ENCODE measurements at regions not wholly inside any gene's neighbourhood (a gene's known extent, or its start where the extent isn't known, plus 50 kb on each side); places are given as distances from the start of the nearest gene placed in this dataset.
A peak's percentile ranks its signal among the peaks of the same experiment; 100 is the strongest.

DNA sequence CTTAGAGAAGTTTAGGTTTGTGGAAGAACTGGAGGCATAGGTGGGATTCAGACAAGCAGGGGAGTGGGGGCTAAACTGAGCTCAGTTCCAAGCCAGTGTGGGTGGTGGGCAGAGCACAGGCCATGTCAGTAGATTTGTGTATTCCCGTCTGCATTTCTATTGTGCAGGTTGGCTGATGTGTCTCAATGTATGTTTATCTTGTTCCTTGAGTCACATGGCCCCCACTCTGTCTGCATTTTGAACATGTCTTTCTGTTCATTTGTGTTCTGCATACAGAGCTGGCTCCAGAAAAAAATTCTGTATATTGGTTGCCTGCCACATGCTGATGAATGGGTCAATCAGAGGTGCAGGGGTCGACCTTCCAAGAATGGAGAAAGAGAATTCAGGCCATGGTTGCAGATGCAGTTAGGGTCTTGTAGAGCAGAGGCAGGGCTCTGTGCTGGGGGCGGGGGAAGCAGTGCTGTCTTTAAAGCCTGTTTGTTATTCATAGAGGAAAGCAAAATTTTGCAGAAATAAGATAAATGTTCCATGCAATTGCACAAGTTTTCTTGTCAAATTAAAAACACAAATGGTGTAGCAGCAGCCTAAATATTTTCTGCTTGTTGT lies 166.7 kb downstream of the CDH26 start:
- Histone ChIP-seq H4K91ac (ENCODE audit: low read depth, low read length, poor library complexity) (no peak overlapping the region), H4K8ac (ENCODE audit: low read depth, low read length) (no peak overlapping the region), H3K14ac (ENCODE audit: low read length) (no peak overlapping the region), H3K4ac (ENCODE audit: low read length) (no peak overlapping the region), H3K27me3 (ENCODE audit: control insufficient read depth in 3 of 3, insufficient read depth in 3 of 3, low read depth in 1 of 3, low read length in 3 of 3) (no peaks in the 10 kb centered on the region), H2BK120ac (ENCODE audit: low read depth, low read length) (no peak overlapping the region), H3K4me3 (ENCODE audit: low read length in 2 of 2) (no peak overlapping the region), H3K36me3 (replicated peaks in 1 of 2; ENCODE audit: control insufficient read depth in 2 of 2, insufficient read depth in 2 of 2, low read length in 2 of 2) (no peaks in the 10 kb centered on the region), H3K23ac (ENCODE audit: low read depth, low read length, poor library complexity) (no peak overlapping the region), H3K79me1 (ENCODE audit: low read depth, low read length) (no peaks in the 10 kb centered on the region), H2AK5ac (ENCODE audit: low read depth, low read length) (no peak overlapping the region), H3K4me2 (ENCODE audit: insufficient read depth, low read length, poor library complexity, severe bottlenecking) (no peak overlapping the region), H3K9ac (ENCODE audit: low read depth, low read length, poor library complexity) (no peak overlapping the region), H2BK5ac (ENCODE audit: low read length) (no peak overlapping the region), H3K4me1 (ENCODE audit: control insufficient read depth in 2 of 2, insufficient read depth in 1 of 2, low read depth in 1 of 2, low read length in 2 of 2) (no peaks in the 10 kb centered on the region), H2AFZ (ENCODE audit: low read length) (no peak overlapping the region), H3K27ac (replicated peaks; ENCODE audit: low read length) (no peak overlapping the region), H3K9me3 (replicated peaks in 1 of 2; ENCODE audit: control insufficient read depth in 2 of 2, insufficient read depth in 1 of 2, low read depth in 1 of 2, low read length in 2 of 2) (peaks cover 0 to 2% of the 10 kb centered on the region in 2 donors), H3K18ac (ENCODE audit: low read length) (no peak overlapping the region), H2BK12ac (ENCODE audit: low read length) (no peak overlapping the region), H2BK15ac (ENCODE audit: low read length) (no peak overlapping the region)
- DNase-seq (ENCODE audit: low spot score) = no peak
- WGBS, 2 donors (ENCODE audit: extremely low coverage in 2 of 2, insufficient read length in 2 of 2, insufficient replicate concordance in 1 of 2) = no CpG with 5 or more reads among the region's 3 CpGs

DNA sequence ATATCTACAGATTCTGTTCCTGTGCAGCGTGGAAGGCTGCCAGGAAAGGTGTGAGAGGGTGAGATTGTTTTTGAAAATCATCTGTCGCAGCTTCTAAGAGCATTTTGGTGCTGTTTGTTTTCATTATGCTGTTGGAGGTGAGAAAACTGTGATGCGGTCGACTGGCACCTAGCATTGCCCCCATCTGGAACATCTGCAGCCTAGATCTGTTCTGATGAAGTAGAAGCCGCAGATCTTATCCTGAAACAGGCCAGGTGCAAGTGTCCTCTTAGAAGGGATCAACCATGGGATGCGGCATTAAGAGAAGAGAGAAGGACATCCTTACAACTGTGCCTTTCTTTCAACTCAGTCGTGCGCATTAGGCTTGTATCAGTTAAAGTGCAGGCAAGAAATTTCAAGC lies 167.3 kb downstream of the CDH26 start:
- Histone ChIP-seq H3K14ac (ENCODE audit: low read length) (no peak overlapping the region), H2BK15ac (ENCODE audit: low read length) (no peak overlapping the region), H4K8ac (ENCODE audit: low read depth, low read length) (no peak overlapping the region), H3K18ac (ENCODE audit: low read length) (no peak overlapping the region), H3K36me3 (replicated peaks in 1 of 2; ENCODE audit: control insufficient read depth in 2 of 2, insufficient read depth in 2 of 2, low read length in 2 of 2) (no peaks in the 10 kb centered on the region), H4K91ac (ENCODE audit: low read depth, low read length, poor library complexity) (no peak overlapping the region), H3K4ac (ENCODE audit: low read length) (no peak overlapping the region), H3K4me3 (ENCODE audit: low read length in 2 of 2) (no peak overlapping the region), H3K9ac (ENCODE audit: low read depth, low read length, poor library complexity) (no peak overlapping the region), H3K27me3 (ENCODE audit: control insufficient read depth in 3 of 3, insufficient read depth in 3 of 3, low read depth in 1 of 3, low read length in 3 of 3) (no peaks in the 10 kb centered on the region), H3K79me1 (ENCODE audit: low read depth, low read length) (no peaks in the 10 kb centered on the region), H2BK5ac (ENCODE audit: low read length) (no peak overlapping the region), H2BK12ac (ENCODE audit: low read length) (no peak overlapping the region), H3K4me1 (ENCODE audit: control insufficient read depth in 2 of 2, insufficient read depth in 1 of 2, low read depth in 1 of 2, low read length in 2 of 2) (no peaks in the 10 kb centered on the region), H3K27ac (replicated peaks; ENCODE audit: low read length) (no peak overlapping the region), H2BK120ac (ENCODE audit: low read depth, low read length) (no peak overlapping the region), H3K9me3 (replicated peaks in 1 of 2; ENCODE audit: control insufficient read depth in 2 of 2, insufficient read depth in 1 of 2, low read depth in 1 of 2, low read length in 2 of 2) (peaks cover 0 to 2% of the 10 kb centered on the region in 2 donors), H3K4me2 (ENCODE audit: insufficient read depth, low read length, poor library complexity, severe bottlenecking) (no peak overlapping the region), H2AK5ac (ENCODE audit: low read depth, low read length) (no peak overlapping the region), H2AFZ (ENCODE audit: low read length) (no peak overlapping the region), H3K23ac (ENCODE audit: low read depth, low read length, poor library complexity) (no peak overlapping the region)
- DNase-seq (ENCODE audit: low spot score) = no peak
- WGBS, 2 donors (ENCODE audit: extremely low coverage in 2 of 2, insufficient read length in 2 of 2, insufficient replicate concordance in 1 of 2) = no CpG with 5 or more reads among the region's 8 CpGs

- no peak overlapping the region for H4K8ac ChIP-seq (ENCODE audit: low read depth, low read length)
- no peak overlapping the region for H2BK15ac ChIP-seq (ENCODE audit: low read length)
- no peak overlapping the region for H3K27ac ChIP-seq (replicated peaks; ENCODE audit: low read length)
- H2AFZ ChIP-seq (ENCODE audit: low read length) = no peak overlapping the region
- no peak overlapping the region for H3K4ac ChIP-seq (ENCODE audit: low read length)
- no peak overlapping the region for H3K4me2 ChIP-seq (ENCODE audit: insufficient read depth, low read length, poor library complexity, severe bottlenecking)
- no peaks in the 10 kb centered on the region for H3K4me1 ChIP-seq (ENCODE audit: control insufficient read depth in 2 of 2, insufficient read depth in 1 of 2, low read depth in 1 of 2, low read length in 2 of 2)
- H3K18ac ChIP-seq (ENCODE audit: low read length) = no peak overlapping the region
- DNase-seq (ENCODE audit: low spot score) = no peak
- no peak overlapping the region for H2BK12ac ChIP-seq (ENCODE audit: low read length)
- no peak overlapping the region for H3K14ac ChIP-seq (ENCODE audit: low read length)
- H3K4me3 ChIP-seq (ENCODE audit: low read length in 2 of 2) = no peak overlapping the region
- peaks cover 0 to 2% of the 10 kb centered on the region in 2 donors for H3K9me3 ChIP-seq (replicated peaks in 1 of 2; ENCODE audit: control insufficient read depth in 2 of 2, insufficient read depth in 1 of 2, low read depth in 1 of 2, low read length in 2 of 2)
- no peaks in the 10 kb centered on the region for H3K27me3 ChIP-seq (ENCODE audit: control insufficient read depth in 3 of 3, insufficient read depth in 3 of 3, low read depth in 1 of 3, low read length in 3 of 3)
- H3K23ac ChIP-seq (ENCODE audit: low read depth, low read length, poor library complexity) = no peak overlapping the region
- H2AK5ac ChIP-seq (ENCODE audit: low read depth, low read length) = peak overlapping the region; percentile 1
- no CpG with 5 or more reads among the region's 1 CpG for WGBS, 2 donors (ENCODE audit: extremely low coverage in 2 of 2, insufficient read length in 2 of 2, insufficient replicate concordance in 1 of 2)
- H3K36me3 ChIP-seq (replicated peaks in 1 of 2; ENCODE audit: control insufficient read depth in 2 of 2, insufficient read depth in 2 of 2, low read length in 2 of 2) = no peaks in the 10 kb centered on the region
- no peak overlapping the region for H4K91ac ChIP-seq (ENCODE audit: low read depth, low read length, poor library complexity)
- no peaks in the 10 kb centered on the region for H3K79me1 ChIP-seq (ENCODE audit: low read depth, low read length)
- no peak overlapping the region for H2BK120ac ChIP-seq (ENCODE audit: low read depth, low read length)
- H2BK5ac ChIP-seq (ENCODE audit: low read length) = no peak overlapping the region
- no peak overlapping the region for H3K9ac ChIP-seq (ENCODE audit: low read depth, low read length, poor library complexity)
These were observed 168.8 kb downstream of the CDH26 start for GRCh38 chr20:60126975-60127374.

DNA sequence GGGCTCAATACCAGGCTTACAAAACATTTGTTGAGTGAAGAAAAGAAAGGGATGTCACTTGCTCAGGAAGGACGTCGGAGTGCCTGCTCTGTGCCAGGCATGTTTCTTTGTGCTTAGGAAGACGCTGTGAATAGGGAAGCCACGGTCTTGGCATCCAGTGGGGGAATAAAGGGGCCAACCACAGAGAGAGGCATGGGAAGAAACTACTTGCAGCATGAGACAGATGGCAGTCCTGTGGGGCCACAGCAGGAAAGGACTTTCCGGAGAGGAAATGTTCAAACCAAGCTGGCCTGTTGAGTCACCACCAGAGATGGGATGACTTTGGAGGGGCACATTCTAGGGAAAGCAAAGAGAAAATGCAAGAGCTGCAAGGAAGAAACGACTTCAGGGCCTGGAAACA lies 173.2 kb downstream of the CDH26 start:
- Histone ChIP-seq H3K4me1 (ENCODE audit: control insufficient read depth in 2 of 2, insufficient read depth in 1 of 2, low read depth in 1 of 2, low read length in 2 of 2) (no peaks in the 10 kb centered on the region), H3K14ac (ENCODE audit: low read length) (no peak overlapping the region)
- WGBS, 2 donors (ENCODE audit: extremely low coverage in 2 of 2, insufficient read length in 2 of 2, insufficient replicate concordance in 1 of 2) = no CpG with 5 or more reads among the region's 6 CpGs

More for the DNA sequence above, 173.2 kb downstream of the CDH26 start:
- H3K79me1 ChIP-seq (ENCODE audit: low read depth, low read length) = no peaks in the 10 kb centered on the region
- H3K9ac ChIP-seq (ENCODE audit: low read depth, low read length, poor library complexity) = no peak overlapping the region
- H4K8ac ChIP-seq (ENCODE audit: low read depth, low read length) = no peak overlapping the region
- no peaks in the 10 kb centered on the region for H3K27me3 ChIP-seq (ENCODE audit: control insufficient read depth in 3 of 3, insufficient read depth in 3 of 3, low read depth in 1 of 3, low read length in 3 of 3)
- DNase-seq (ENCODE audit: low spot score) = no peak
- no peak overlapping the region for H3K4ac ChIP-seq (ENCODE audit: low read length)
- no peak overlapping the region for H2AFZ ChIP-seq (ENCODE audit: low read length)
- no peak overlapping the region for H2BK15ac ChIP-seq (ENCODE audit: low read length)
- H2BK120ac ChIP-seq (ENCODE audit: low read depth, low read length) = no peak overlapping the region
- no peak overlapping the region for H3K27ac ChIP-seq (replicated peaks; ENCODE audit: low read length)
- no peaks in the 10 kb centered on the region for H3K9me3 ChIP-seq (replicated peaks in 1 of 2; ENCODE audit: control insufficient read depth in 2 of 2, insufficient read depth in 1 of 2, low read depth in 1 of 2, low read length in 2 of 2)
- H2BK12ac ChIP-seq (ENCODE audit: low read length) = no peak overlapping the region
- H3K4me3 ChIP-seq (ENCODE audit: low read length in 2 of 2) = no peak overlapping the region
- H2BK5ac ChIP-seq (ENCODE audit: low read length) = no peak overlapping the region
- no peak overlapping the region for H3K18ac ChIP-seq (ENCODE audit: low read length)
- H3K36me3 ChIP-seq (replicated peaks in 1 of 2; ENCODE audit: control insufficient read depth in 2 of 2, insufficient read depth in 2 of 2, low read length in 2 of 2) = no peaks in the 10 kb centered on the region
- H3K23ac ChIP-seq (ENCODE audit: low read depth, low read length, poor library complexity) = no peak overlapping the region
- H3K4me2 ChIP-seq (ENCODE audit: insufficient read depth, low read length, poor library complexity, severe bottlenecking) = no peak overlapping the region
- H2AK5ac ChIP-seq (ENCODE audit: low read depth, low read length) = no peak overlapping the region
- no peak overlapping the region for H4K91ac ChIP-seq (ENCODE audit: low read depth, low read length, poor library complexity)

All from neuronal stem cell (in vitro differentiated cells).